ENCODE measurements at regions not wholly inside any gene's neighbourhood (a gene's known extent, or its start where the extent isn't known, plus 50 kb on each side); places are given as distances from the start of the nearest gene placed in this dataset.

DNA sequence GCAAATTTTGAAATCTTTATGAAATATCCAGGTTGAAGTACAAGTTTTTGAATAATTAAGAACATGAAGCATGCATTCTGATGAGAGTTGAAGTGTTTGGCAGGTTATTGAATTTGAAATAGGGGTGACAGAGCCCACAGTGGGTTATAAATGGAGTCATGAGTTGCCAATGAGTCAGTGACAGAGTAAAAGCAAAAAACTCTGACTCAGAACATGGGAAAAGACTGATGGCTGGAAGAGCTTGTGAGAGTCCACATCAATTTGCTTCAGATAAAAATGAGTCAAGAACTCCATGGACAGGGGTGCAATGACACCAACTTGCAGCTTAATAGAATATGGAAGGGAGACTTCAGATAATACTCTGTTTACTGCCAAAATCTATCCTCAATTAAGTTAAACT is 105.3 kb downstream of the SLC6A15 start:
- DNase-seq, result no peak

DNA sequence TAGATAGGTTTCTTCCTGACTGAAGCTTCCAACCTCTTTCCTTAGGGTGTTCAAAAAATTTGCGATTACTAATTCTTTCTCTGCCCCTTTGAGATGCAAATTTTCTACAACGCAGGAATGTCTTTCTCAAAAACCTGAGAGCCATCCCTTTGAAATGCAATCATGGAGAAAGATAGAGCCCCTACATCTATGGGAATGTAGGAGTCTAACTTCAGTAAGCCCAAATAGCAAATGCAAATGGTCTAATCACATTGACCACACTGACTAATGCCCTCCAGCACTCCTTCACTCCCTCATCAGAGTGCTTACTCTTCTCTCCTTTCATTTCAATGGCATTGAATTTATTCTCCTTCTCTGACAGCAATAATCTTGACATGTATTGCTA is 107.1 kb downstream of the SLC6A15 start:
- DNase-seq, result no peak

DNA sequence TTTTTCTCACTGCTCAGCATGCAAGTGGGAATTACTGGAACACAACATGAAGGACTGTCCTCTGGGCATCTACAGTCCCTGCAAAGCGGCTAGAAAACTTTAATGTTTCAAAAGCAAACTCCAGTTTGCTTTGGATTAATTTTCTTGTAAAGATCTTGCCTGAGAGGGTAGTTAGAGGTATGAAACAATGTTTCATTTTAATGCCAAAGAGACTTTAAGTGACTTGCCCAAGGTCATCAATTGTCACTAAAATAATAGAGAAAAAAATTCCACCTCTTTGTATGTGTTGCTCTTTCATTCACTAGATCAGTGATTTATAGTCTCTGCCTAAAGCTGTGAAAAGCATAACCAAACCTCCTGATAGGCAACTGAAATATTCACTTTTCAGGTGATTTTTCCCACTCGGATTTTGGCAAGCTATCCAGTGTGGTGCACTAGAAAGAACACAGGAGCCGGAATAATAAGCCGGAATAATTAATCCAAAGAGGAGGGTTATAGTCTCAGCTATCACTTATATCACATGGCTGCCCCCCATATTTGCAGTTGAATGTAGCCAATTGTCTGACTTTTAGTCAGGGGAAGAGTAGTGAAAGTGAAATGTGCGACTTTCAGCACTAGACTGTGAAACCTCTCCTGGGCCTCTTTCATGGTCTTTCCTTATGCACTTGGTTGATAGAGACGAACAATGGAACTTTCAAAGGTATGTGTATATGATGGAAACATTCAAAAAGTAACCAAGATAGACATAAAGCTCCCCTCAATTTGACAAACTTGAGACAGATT is 107.7 kb downstream of the SLC6A15 start:
- no peak for DNase-seq

DNA sequence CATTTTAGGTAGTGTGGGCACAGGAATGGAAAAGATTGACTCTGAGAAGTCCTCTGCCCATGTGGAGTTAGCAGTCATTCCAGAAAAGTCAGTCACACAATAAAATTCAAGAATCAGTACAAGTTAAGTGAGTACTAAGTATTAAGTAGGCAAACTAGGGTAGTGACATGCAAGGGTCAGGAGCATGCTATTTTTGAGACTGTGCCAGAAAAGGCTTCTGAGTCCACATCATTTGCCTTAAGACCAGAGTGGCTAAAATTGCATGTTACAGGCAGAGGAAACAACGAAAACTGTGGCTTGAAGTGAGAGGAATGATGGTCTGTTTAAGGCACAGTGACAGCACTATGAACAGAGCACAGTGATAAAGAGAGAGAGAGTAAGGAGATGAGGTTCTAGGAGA is 108.9 kb downstream of the SLC6A15 start:
- DNase-seq, result no peak

DNA sequence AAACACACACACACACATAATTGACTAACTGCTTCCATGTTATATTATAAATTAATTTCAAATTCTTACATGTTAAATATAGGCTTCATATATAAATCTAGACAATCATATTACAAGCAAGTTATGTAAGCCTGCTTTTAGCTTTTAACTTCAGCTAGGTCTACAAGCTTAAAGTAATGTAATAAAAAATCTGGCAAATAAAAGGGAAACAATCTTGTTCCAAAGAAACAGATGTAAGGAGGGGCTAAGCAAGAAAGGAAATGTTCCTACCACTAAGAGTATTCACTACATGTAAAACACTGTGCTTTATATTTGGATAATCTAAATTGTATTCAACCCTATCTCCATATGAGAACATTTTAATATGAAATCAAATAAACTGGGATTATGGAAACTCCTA is 110.4 kb downstream of the SLC6A15 start:
- no peak for DNase-seq

DNA sequence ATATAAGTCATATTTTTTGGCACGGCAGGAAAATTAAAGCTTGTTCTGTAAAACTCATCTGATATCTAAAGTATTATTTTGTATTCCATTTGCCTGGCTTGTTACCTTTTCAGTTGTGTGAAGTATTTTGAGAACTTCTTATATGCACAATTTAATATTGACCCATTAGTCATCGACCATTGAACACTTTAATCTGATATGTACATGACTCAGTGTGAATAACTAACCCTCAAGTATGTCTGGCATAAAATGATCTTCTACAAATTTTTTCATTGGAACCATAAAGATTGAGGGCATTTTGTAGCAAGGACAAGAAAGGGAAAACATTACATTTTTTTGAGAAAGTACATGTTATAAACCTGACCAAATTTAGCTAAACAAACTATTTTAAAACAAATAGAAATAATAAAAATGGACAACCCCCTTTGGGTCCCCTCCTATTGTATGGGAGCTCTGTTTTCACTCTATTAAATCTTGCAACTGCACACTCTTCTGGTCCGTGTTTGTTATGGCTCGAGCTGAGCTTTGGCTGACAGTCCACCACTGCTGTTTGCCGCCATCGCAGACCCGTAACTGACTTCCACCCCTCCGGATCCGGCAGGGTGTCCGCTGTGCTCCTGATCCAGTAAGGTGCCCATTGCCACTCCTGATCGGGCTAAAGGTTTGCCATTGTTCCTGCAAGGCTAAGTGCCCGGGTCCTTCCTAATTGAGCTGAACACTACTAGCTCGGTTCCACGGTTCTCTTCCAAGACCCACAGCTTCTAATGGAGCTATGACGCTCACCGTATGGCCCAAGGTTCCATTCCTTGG is 118.8 kb downstream of the SLC6A15 start:
- DNase-seq, result no peak

DNA sequence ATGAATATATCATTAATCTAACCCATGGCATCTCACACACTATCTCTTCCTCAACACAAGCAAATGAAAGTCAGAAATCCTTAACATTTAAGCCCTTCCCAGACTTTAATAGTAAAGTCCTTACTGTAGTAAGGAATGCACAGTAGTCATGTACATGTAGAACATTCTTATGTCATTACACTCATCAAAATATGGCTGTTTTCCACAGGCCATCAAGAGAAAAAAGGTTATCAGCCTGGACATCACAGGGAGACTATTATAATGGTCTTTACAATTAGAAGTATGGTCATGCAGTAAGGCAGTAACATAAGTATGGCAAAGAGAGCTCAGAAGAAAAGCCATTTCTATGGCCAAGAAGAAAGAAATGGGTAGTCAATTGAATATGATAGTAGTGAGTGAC is 121.2 kb downstream of the SLC6A15 start:
- DNase-seq, result no peak

DNA sequence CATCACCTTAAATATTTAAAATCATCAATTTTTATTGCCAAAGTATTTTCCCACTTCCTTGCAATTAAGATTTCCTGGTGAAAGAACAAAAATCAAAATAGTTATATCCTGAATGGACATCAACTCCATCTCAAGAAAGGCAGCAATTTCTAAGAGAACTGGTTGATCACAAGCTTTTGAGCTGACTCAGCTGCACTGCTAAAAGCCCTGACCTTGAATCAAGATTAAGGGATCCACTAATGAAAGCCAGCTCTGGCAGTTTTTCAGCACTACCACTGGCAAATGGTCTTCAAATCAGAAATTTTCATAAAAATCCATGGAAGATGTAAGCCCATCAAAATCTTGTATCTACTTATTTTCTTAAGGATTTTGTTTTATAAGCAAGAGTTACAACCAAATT is 123.4 kb downstream of the SLC6A15 start:
- DNase-seq, result no peak

DNA sequence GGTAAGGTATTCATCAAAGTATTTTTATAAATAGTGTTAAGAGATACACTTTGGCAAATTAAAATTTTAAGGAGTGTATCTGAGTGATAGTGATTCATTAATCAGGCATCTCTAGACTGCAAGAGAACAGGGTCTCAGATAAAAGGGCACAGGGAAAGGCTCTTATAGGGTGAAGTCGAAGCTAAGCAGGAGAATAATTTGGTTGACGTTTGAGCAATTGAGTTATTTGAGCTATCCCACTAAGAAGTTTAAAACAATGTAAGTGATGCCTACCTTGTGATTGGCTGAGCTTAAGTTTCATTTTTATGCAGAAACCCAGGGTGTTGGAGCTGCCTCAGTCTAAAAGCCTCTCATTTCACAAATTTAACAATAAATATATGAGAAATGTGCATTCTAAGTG is 125.3 kb downstream of the SLC6A15 start:
- DNase-seq, result no peak

DNA sequence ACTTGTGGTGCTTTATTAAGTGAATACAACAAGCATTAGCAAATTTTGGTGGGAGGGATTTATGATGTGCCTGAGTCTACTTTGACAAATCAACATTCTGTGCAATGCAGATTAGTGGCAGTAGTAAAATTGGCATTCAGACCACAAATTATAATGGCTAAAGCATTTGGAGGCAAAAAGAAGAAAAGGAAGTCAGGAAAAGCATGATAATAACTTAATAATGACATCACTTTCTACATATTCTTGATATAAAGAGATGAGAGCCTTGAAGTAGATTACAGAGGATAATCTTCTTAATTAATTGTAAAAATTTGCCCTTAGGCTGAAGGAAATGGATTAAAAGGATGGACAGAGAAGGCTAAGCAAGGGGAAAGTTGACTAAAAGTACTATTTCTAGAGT is 126.0 kb downstream of the SLC6A15 start:
- no peak for DNase-seq

DNA sequence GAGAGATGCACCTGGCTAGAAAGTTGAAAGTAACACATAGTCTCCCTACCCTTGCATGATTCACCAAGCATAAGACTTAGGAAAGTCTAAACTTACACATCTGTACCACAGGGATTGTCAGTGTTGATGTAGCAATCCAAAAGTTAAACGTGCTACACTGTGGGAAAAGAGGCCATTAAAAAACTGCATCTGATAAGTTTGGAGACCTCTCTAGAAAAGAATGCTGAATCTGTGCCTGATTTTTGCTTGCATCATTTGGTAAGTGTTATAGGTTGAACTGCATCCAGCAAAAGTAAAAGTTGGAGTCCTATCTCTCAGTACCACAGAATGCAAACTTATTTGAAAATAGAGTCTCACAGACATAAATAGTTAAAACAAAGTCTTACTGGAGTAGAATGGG is 126.6 kb downstream of the SLC6A15 start:
- no peak for DNase-seq

DNA sequence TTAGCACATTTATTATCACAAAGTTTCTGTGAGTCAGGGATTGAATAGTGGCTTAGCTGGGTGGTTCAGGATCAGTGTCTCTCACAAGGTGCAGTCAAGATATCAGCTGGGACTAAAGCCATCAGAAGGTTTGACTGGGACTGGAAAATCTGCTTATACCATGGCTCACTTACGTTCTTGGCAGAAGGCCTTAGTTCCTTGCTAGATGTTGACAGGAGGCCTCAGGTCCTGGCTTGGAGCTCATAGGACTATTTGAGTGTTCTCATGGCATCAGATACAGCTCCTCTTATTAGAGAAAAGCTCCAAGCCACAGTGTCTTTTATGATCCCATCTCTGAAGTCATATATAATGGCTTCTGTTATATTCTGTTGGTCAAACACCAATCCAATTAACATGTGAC is 127.3 kb downstream of the SLC6A15 start:
- no peak for DNase-seq

DNA sequence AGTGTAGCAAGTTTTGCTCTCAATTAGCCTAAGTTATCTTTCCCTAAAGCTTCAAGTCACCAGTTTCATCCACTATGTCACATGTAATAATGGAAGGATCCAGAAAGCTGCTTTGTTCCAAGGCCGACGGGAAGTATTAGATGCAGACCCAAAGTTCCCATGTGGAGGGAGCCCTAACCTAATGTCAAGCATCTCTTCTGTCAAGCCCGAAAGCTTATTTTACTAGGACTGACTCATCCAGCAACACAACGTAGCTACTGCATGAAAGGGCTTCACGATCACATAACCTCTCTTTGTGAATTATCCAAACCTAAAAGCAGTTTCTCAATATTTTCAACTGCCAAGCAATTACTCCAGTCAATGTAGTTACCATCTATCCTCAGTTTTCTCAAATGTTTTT is 133.4 kb downstream of the SLC6A15 start:
- DNase-seq, result no peak

DNA sequence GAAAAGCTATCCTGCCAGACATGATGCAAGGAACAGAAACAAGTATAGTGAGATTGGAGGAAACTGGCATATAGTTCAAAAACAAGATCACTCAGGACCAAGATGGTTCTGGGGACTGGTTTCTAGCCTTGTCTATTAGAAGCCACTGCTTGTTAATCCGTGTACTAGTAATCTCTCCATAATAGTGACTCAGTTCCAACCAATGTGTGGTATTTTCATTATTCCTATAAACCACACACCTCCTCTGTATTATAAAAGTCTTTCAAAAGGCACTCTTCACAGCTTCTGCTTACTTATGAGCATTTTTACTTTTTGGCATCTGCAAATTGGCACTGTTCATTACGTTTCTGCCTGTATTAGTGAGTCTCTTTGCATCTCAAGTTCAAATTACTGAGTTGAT is 140.3 kb downstream of the SLC6A15 start:
- DNase-seq, result no peak

DNA sequence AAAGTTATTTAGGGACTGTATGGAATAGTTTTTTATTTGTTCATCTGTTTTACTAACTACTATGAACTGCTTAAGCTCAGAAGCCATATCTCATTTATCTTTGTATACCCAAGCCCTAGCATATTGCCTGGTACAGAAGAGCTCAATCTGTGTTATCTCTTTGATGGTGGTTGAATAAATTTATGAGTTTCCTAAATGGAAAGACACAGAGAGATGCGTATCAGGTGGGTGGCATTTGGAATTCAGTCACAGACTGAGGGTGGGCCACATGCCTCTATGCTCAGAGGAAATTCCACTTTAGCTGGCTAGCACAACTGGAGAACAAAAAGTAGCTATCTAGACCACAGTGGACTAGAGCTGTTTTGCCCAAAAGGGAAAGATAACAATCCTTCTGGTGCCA is 145.5 kb downstream of the SLC6A15 start:
- DNase-seq, result no peak

DNA sequence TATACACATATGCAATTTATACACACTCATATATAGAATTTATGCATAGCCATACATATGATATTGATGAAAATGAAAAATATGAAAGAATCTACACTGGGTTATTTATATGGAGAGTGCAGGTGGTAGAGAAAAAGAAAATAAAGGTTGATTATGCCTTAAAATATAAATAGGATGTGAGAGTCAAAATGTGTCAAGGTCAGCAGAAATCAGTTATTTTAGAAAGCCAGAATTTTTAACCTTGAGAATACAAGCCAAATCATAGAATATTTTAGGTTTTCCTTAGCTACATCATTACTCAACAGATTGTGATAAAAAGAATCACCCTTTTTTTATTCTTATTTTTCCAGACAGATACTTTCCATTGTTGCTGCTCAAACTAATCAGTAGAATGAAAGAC is 146.2 kb downstream of the SLC6A15 start:
- no peak for DNase-seq

DNA sequence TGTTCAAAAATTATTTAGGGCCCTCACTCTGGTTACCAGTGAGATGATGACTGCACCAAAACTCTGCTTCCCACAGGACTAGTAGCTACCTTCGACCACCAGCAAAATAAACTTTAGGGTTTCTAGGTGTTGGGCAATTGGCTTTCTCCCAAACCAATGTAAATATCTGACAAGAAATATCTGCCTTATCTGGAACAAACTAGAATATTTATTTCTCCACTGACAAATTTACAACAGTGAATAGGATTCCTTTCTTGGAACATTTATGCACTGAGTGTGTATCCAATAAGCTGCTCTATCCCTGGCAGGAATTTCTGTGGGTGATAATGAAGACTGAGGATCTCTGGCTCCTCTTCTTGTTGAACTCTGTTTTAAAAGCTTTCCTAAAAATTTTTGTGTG is 148.6 kb downstream of the SLC6A15 start:
- DNase-seq, result no peak

DNA sequence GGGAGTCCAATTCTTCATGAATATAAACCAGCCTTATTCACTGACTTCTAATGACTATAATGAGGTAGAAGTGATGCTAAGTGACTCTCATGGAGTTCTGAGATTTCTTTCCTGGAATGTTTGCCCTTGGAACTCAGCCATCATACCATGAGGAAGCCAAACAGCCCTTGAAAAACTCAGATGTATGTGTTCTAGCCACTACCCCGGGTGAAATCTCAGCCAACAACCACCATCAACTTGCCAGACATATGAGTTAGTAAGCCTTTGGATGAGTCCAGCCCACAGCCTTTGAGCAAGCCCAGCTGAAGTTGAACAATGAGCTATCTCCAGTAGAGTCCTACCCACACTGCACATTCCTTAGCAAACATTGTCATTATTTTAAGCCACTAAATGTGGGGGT is 149.5 kb downstream of the SLC6A15 start:
- DNase-seq, result no peak

DNA sequence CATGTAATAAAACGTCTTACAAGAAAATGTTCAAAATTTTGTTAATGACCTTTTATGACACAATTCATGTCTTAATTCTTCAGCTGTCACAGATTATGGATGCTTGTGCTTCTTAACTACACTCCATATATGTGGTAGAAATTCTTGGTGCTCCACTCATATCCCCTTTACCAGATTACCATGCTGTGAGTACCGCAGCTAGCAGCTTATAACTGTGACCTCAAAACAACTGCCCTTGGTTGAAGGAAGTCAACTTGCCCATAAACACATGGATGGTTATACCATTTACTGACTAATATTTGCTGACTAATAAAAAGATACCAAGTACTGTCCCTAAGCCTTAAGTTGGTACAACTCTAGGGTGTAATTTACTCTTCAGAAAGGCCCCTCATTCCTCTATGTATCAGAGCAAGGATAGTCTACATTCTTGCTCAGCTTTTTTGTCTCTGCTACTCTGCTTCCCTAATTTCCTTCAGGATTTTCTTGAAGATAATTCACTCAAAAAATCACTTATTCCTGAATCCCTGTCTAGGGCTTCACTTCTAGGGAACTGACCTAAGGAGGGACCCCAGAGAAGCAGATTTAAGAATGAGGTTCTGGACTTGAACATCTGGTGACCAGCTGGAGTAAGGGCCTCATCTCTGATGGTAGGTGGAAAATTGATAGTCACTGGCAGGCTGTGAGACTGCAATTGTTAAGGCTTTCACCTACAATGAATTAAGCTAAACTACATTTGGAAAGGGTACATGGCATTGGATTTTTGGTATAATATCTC is 152.3 kb downstream of the SLC6A15 start:
- no peak for DNase-seq

DNA sequence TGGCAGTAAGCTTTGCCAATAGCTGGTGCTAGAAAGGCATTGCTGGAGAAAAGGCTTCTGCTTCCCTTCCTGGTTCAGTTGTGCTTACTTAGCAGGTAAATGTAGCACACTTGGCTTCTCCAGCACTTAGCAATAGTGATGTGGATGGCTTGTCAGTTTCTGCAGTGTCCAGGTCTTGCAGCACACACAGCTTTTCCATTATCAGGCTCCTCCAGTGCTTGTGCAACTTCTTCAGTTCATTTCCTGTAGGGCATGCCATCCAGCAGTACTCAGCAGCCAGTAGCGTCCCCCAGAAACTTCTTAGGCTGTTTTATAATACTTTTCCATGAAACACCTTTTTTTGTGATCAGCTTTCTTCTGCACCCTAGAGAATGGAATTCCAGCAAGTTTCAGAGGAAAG is 154.6 kb downstream of the SLC6A15 start:
- no peak for DNase-seq

DNA sequence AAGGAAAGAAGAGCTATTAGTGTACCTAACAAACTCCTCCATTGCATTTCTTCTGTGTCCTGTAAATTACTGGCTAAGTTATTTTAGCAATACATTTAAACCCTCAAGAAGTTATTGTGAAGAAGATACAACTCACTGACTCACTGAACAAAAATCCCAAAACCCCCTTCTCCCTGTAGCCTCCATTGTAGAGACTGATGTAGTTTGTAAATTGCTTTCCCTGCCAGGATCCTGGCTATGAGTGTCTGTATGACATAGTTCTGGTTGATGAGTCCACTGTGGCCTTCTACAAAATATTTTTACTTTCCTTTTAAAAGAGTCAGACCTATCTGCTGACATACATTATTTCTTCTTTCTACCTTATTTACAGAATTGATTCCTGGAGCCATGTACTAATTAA is 155.6 kb downstream of the SLC6A15 start:
- DNase-seq, result no peak

DNA sequence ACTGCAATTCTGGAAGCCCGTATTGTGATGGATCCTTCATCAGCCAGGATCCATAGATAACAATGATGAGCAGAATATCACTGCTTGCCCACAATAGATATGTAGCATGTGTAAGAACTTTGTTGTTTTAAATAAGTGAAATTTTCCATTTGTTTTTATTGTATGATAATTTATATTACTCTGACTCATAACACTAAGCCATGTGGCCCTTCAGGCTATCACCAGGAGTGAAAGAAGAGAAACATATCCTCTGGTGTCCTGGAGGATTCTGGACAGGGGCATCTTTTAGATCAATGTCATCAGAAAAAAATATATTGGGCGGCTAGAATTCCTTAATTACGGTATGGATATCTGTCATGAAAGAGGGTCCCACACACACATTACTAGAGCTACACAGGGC is 167.5 kb downstream of the SLC6A15 start:
- DNase-seq, result no peak

DNA sequence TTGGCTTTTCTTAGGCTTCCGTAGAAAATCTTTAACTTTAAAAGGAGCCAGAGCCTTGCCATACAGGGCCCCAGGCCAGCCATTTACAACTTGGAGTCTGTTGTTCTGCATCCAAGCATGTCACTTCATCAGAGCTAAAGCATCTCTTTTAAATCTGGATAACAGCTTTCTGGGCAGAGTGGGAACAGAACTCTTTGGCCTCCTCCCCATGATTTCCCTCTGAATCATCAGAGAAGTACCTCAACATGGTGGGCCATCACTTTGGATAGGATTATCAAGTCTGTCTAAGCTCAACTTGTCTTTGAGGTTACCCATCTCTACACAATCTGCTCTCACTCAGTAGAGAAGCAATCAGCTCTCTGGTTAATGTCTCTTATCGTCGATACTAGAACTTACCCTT is 170.9 kb downstream of the SLC6A15 start:
- no peak for DNase-seq

DNA sequence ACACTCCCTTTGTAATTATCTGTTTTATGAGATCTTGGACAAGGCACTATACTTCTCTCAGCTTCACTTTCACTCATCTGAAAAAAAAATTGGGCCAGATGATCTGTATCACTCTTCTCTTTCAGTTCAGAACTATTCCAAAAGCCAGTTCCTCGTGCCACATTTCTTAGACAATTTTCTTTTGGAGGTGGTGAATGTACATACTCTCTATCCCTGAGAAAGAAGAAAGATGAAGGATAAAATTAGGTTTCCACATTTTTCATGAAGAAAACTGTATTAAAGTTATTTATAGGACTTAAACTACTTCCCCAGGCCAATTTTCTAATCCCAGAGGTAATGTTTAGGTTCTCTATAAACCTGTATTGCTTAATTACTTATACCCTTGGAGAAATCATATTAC is 171.6 kb downstream of the SLC6A15 start:
- DNase-seq, result no peak

Measured in CD4-positive, alpha-beta T cell treated with Interleukin-4 for 1 hour (primary cell).